K562 (cell line): ENCODE measurements at regions not wholly inside any gene's neighbourhood (a gene's known extent, or its start where the extent isn't known, plus 50 kb on each side); places are given as distances from the start of the nearest gene placed in this dataset.
A peak's percentile ranks its signal among the peaks of the same experiment; 100 is the strongest.

ENCODE experiments used
- ATAC-seq: fragments of 200-7000 bp; cut with Tn5 transposase; 3 replicates; pipeline ENCODE4 v1.9.1; 2020; ENCODE audit warnings: moderate library complexity
- BruUV-seq: library from RNA; stranded (reverse); fragments of 400-500 nt; replicated peaks from 2 replicates; lab custom pipeline; 2021; lab: Mats Ljungman, UMichigan
- CTCF ChIA-PET: fragments of 300-600 bp; formaldehyde crosslinking; extraction: SDS; loops from one replicate; lab custom pipeline; 2021; ENCODE audit warnings: low intra/inter-chr PET ratio; lab: Yijun Ruan, JAX
- POLR2A ChIA-PET: fragments of 300-600, 350-650 bp; sonication (Branson Sonifier 250); formaldehyde crosslinking; extraction: SDS; loops from one replicate; lab custom pipeline; 2021; ENCODE audit warnings: antibody characterized with exemption, inconsistent platforms; lab: Yijun Ruan, JAX
- DNase-seq, 4 experiments: peaks; one replicate each; pipeline versions ENCODE4 v3.0.0 to v3.0.0-alpha.2; 2011 to 2018; ENCODE audit warnings: low spot score in 3 of 4, mixed read lengths in 3 of 4; ENCODE audit errors: extremely low read depth in 1 of 4
- FAIRE-seq: peaks from 2 replicates; lab custom pipeline; 2011; peaks lifted over from hg19 to GRCh38; lab: Jason Lieb, UNC
- H2AFZ ChIP-seq: 2 replicates; pipeline ENCODE4 v1.6.0; 2011; ENCODE audit warnings: low read depth, low read length, control low read depth, inconsistent platforms
- H3K27ac ChIP-seq: fragments of 200-600 bp; 3 replicates; pipeline ENCODE4 v1.8.0; 2011; ENCODE audit warnings: low read depth, mild to moderate bottlenecking, control low read depth, inconsistent platforms, low read length, moderate library complexity, mixed read lengths; ENCODE audit errors: extremely low read depth
- H3K27me3 ChIP-seq, 2 experiments: fragments of 300-600 bp in 1 of 2; 2 replicates in 1 of 2; 3 replicates in 1 of 2; pipeline versions ENCODE4 v1.6.0 to v1.8.0; 2011; ENCODE audit warnings: inconsistent platforms in 2 of 2, low read length in 2 of 2, mild to moderate bottlenecking in 1 of 2, mixed read lengths in 1 of 2, moderate library complexity in 1 of 2; ENCODE audit not compliant: control insufficient read depth in 2 of 2, insufficient read depth in 2 of 2
- H3K36me3 ChIP-seq: fragments of 300-600 bp; 3 replicates; pipeline ENCODE4 v1.8.0; 2011; ENCODE audit warnings: mild to moderate bottlenecking, low read length, inconsistent platforms; ENCODE audit not compliant: control insufficient read depth, insufficient read depth
- H3K4me1 ChIP-seq, 2 experiments: fragments of 200-600 bp in 1 of 2; replicated peaks in 1 of 2; 2 replicates in 1 of 2; 3 replicates in 1 of 2; pipeline versions ENCODE4 v1.5.1 to v1.8.0; 2011; ENCODE audit warnings: inconsistent platforms in 2 of 2, low read length in 2 of 2, mild to moderate bottlenecking in 1 of 2, mixed read lengths in 1 of 2, moderate library complexity in 1 of 2; ENCODE audit not compliant: control insufficient read depth in 2 of 2, insufficient read depth in 2 of 2
- H3K4me2 ChIP-seq: 2 replicates; pipeline ENCODE4 v1.6.1; 2011; ENCODE audit warnings: low read length, control low read depth, inconsistent platforms, mixed read lengths; ENCODE audit not compliant: insufficient read depth
- H3K4me3 ChIP-seq: fragments of 200-600 bp; sonication (generic), shearing (Covaris generic); 2 replicates; pipeline ENCODE4 v1.5.1; 2016; ENCODE audit warnings: control low read depth, inconsistent platforms
- H3K79me2 ChIP-seq: fragments of 200-600 bp; 3 replicates; pipeline ENCODE4 v1.8.0; 2011; ENCODE audit warnings: low read length, inconsistent platforms; ENCODE audit not compliant: control insufficient read depth, insufficient read depth
- H3K9ac ChIP-seq, 2 experiments: 2 replicates each; pipeline versions ENCODE4 v1.6.0 to v1.6.1; 2011; ENCODE audit warnings: low read depth in 2 of 2, low read length in 2 of 2, control low read depth in 1 of 2, inconsistent platforms in 1 of 2, mild to moderate bottlenecking in 1 of 2, mixed read lengths in 1 of 2; ENCODE audit not compliant: insufficient read depth in 1 of 2
- H3K9me1 ChIP-seq: one replicate; pipeline ENCODE4 v1.6.0; 2011; ENCODE audit warnings: inconsistent platforms, mild to moderate bottlenecking, low read length, moderate library complexity; ENCODE audit not compliant: control insufficient read depth, insufficient read depth
- H3K9me3 ChIP-seq: replicated peaks from 2 replicates; pipeline ENCODE4 v1.5.1; 2011; ENCODE audit warnings: low read depth, low read length, inconsistent platforms; ENCODE audit not compliant: control insufficient read depth, insufficient read depth
- H4K20me1 ChIP-seq: replicated peaks from 2 replicates; pipeline ENCODE4 v1.6.1; 2011; ENCODE audit warnings: low read length, inconsistent platforms, mixed read lengths; ENCODE audit not compliant: control insufficient read depth, insufficient read depth
- POU5F1 ChIP-seq: fragments of 150-350 bp; IDR thresholded peaks from 2 replicates; pipeline ENCODE4 v1.6.1; 2014; ENCODE audit warnings: borderline replicate concordance, low read length, low read depth, mild to moderate bottlenecking; ENCODE audit not compliant: partially characterized antibody
- REST ChIP-seq, 2 experiments: fragments of 450-650 bp; formaldehyde crosslinking in 1 of 2; IDR thresholded peaks; 2 replicates each; pipeline versions ENCODE4 v1.4.0 to v1.6.1; 2014 to 2020; ENCODE audit warnings: mild to moderate bottlenecking in 2 of 2, borderline replicate concordance in 1 of 2, low read depth in 1 of 2
- USF2 ChIP-seq: sonication (generic); formaldehyde crosslinking; IDR thresholded peaks from 2 replicates; pipeline ENCODE4 v1.5.0; 2020; ENCODE audit warnings: missing genetic modification reagents
- VEZF1 ChIP-seq: fragments of 200-800 bp; sonication (Bioruptor generic); IDR thresholded peaks from 2 replicates; pipeline ENCODE4 v1.6.1; 2017; ENCODE audit warnings: missing genetic modification characterization, missing compliant biosample characterization
- ZBTB43 ChIP-seq: sonication (generic); formaldehyde crosslinking; IDR thresholded peaks from 2 replicates; pipeline ENCODE4 v1.8.0; 2023; ENCODE audit warnings: mild to moderate bottlenecking, missing genetic modification reagents
- WGBS: fragments of 100-300 bp; shearing (Covaris generic); methylation state at CpG from one replicate; pipeline ENCODE4 v1.1.6; 2016; ENCODE audit warnings: low coverage, mixed read lengths; ENCODE audit not compliant: insufficient coverage; ENCODE audit errors: missing lambda C conversion rate; 5-methylcytosine and 5-hydroxymethylcytosine counted together
- in situ Hi-C: fragments of 300-500 bp; cut with MboI; formaldehyde crosslinking; loops from 4 replicates; pipeline ENCODE4 v1.15.0; 2018; ENCODE audit warnings: inconsistent platforms, mixed read lengths
- intact Hi-C: fragments of 100-400 bp; cut with micrococcal nuclease; formaldehyde crosslinking; loops from 2 replicates; pipeline ENCODE4 v1.14.2; 2022

- Histone ChIP-seq H3K9ac (peak overlapping the region in 1 of 2 experiments; percentile 61; a peak in 2 of 4 replicates), H3K27me3 (peaks cover 0 to 11% of the 10 kb centered on the region in 2 experiments; a peak in 3 of 5 replicates), H3K4me2 (no peak overlapping the region; the same call in 1 of the 2 replicates), H3K9me1 (no peaks in the 10 kb centered on the region), H3K36me3 (no peaks in the 10 kb centered on the region), H3K79me2 (no peaks in the 10 kb centered on the region), H3K27ac (no peak overlapping the region), H3K4me3 (no peak overlapping the region), H3K4me1 (peaks cover 2 to 22% of the 10 kb centered on the region in 2 experiments; a peak in 3 of 5 replicates), H3K9me3 (no peaks in the 10 kb centered on the region), H4K20me1 (no peaks in the 10 kb centered on the region), H2AFZ (peak overlapping the region; percentile 82)
- ChIA-PET CTCF (no interaction called here), POLR2A (interaction anchor here (0.6 kb wide), 2 partner anchors 413 to 811 kb away, joined by 3 read pairs; no protein-coding TSS in a partner anchor)
- intact Hi-C loops (no loop called here), in situ Hi-C loops (no loop called here)
- no TSS peak for BruUV-seq
- 28% methylated on average over 24 of the region's 28 CpGs for WGBS
- peak; percentile 6 for FAIRE-seq
- ATAC-seq = peak; percentile 91
- DNase-seq = peak; percentile 32 to 79 (median 45)
- TF ChIP-seq POU5F1 (no peak), VEZF1 (CRISPR knock-in tag) (peak; percentile 30; the same call in 1 of the 2 replicates), ZBTB43 (CRISPR knock-in tag) (no peak), REST (IDR thresholded peaks at IDR 0.05; ENCODE audit: borderline replicate concordance) (no peak), REST (CRISPR knock-in tag; IDR thresholded peaks at IDR 0.05; ENCODE audit: low read depth) (no peak), USF2 (CRISPR knock-in tag) (no peak)
These were observed 169.4 kb downstream of the TBC1D2B start for GRCh38 chr15:77907824-77908751.
